HEK293T (cell line): ENCODE measurements at regions not wholly inside any gene's neighbourhood (a gene's known extent, or its start where the extent isn't known, plus 50 kb on each side); places are given as distances from the start of the nearest gene placed in this dataset.
"Not testable (repeated sequence)": the region's sequence is repeated elsewhere in the genome, so short reads cannot be mapped to it uniquely, and the experiment has no call there.

Experiments
- CTCF ChIA-PET: fragments of 350-600 bp; formaldehyde crosslinking; extraction: SDS; loops from one replicate; lab custom pipeline; 2021; ENCODE audit warnings: antibody characterized with exemption, inconsistent platforms; lab: Yijun Ruan, JAX
- POLR2A ChIA-PET: fragments of 350-600 bp; formaldehyde crosslinking; extraction: SDS; loops from one replicate; lab custom pipeline; 2020; ENCODE audit warnings: antibody characterized with exemption, inconsistent platforms; lab: Yijun Ruan, JAX
- DNase-seq: peaks from one replicate; pipeline ENCODE4 v3.0.0; 2012; ENCODE audit warnings: mixed read lengths; ENCODE audit errors: extremely low spot score
- ARNT ChIP-seq: fragments of 450-650 bp; IDR thresholded peaks from 2 replicates; pipeline ENCODE4 v1.6.1; 2017; ENCODE audit warnings: mild to moderate bottlenecking
- BHLHE40 ChIP-seq: fragments of 450-650 bp; IDR thresholded peaks from 2 replicates; pipeline ENCODE4 v1.6.1; 2016; ENCODE audit warnings: mild to moderate bottlenecking, moderate library complexity, borderline replicate concordance
- CTBP1 ChIP-seq: fragments of 450-650 bp; IDR thresholded peaks from 2 replicates; pipeline ENCODE4 v1.6.1; 2016; ENCODE audit warnings: borderline replicate concordance
- ELF4 ChIP-seq: fragments of 450-650 bp; IDR thresholded peaks from 2 replicates; pipeline ENCODE4 v1.6.1; 2017; ENCODE audit warnings: antibody characterized with exemption
- FOXA1 ChIP-seq: fragments of 450-650 bp; IDR thresholded peaks from 2 replicates; pipeline ENCODE4 v1.6.1; 2016; ENCODE audit warnings: mild to moderate bottlenecking
- FOXK2 ChIP-seq: fragments of 450-650 bp; IDR thresholded peaks from 2 replicates; pipeline ENCODE4 v1.6.1; 2016; ENCODE audit warnings: mild to moderate bottlenecking
- FOXM1 ChIP-seq: fragments of 450-650 bp; IDR thresholded peaks from 2 replicates; pipeline ENCODE4 v1.6.1; 2017; ENCODE audit warnings: mild to moderate bottlenecking, borderline replicate concordance
- HDGF ChIP-seq: fragments of 450-650 bp; IDR thresholded peaks from 2 replicates; pipeline ENCODE4 v1.6.1; 2017; ENCODE audit warnings: antibody characterized with exemption, borderline replicate concordance
- L3MBTL2 ChIP-seq: fragments of 450-650 bp; conservative IDR thresholded peaks from 2 replicates; pipeline ENCODE4 v1.6.1; 2016; ENCODE audit warnings: mild to moderate bottlenecking
- LEF1 ChIP-seq: fragments of 450-650 bp; IDR thresholded peaks from 2 replicates; pipeline ENCODE4 v1.6.1; 2017; ENCODE audit warnings: mild to moderate bottlenecking, borderline replicate concordance
- NFRKB ChIP-seq: fragments of 450-650 bp; IDR thresholded peaks from 2 replicates; pipeline ENCODE4 v1.6.1; 2016; ENCODE audit warnings: mild to moderate bottlenecking, moderate library complexity
- SP1 ChIP-seq: fragments of 450-650 bp; IDR thresholded peaks from 2 replicates; pipeline ENCODE4 v1.6.1; 2017
- SUZ12 ChIP-seq: fragments of 450-650 bp; IDR thresholded peaks from 2 replicates; pipeline ENCODE4 v1.6.1; 2016; ENCODE audit warnings: mild to moderate bottlenecking
- TARDBP ChIP-seq: fragments of 450-650 bp; IDR thresholded peaks from 2 replicates; pipeline ENCODE4 v1.6.1; 2016
- ZNF384 ChIP-seq: fragments of 450-650 bp; IDR thresholded peaks from 2 replicates; pipeline ENCODE4 v1.6.1; 2016
- TF ChIP-seq, protein P1 (sequence below): fragments of 450-650 bp; IDR thresholded peaks from 2 replicates; pipeline ENCODE4 v1.6.1; 2016

DNA sequence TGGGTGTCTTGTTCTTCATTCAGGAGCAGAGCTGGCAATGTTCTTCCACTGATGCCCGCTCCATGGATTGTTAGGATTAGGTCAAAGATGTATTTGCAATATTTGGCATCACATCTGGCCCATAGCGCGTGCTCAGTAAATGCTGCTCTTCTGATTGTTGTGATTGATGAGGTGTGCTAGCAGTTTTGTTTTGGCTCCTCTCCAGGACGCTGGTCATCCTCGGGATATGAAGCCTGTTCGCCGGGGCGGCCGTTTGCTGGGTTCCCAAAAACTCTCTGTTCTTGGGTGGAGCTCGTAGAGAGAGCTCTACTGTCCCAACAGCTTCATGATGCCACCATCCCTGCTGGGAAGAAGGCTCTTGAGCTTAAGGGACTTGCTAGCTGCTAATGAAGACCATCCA is 96.9 kb downstream of the XRCC2 start:
- ChIA-PET POLR2A (no interaction called here), CTCF (no interaction called here)
- TF ChIP-seq LEF1 (no peak), ARNT (no peak), TARDBP (no peak), SUZ12 (no peak), NFRKB (no peak), HDGF (no peak), CTBP1 (no peak), BHLHE40 (no peak), SP1 (no peak), FOXA1 (no peak), L3MBTL2 (no peak), ZNF384 (no peak), ELF4 (no peak), FOXK2 (no peak), FOXM1 (no peak)
- TF ChIP-seq, protein P1, sequence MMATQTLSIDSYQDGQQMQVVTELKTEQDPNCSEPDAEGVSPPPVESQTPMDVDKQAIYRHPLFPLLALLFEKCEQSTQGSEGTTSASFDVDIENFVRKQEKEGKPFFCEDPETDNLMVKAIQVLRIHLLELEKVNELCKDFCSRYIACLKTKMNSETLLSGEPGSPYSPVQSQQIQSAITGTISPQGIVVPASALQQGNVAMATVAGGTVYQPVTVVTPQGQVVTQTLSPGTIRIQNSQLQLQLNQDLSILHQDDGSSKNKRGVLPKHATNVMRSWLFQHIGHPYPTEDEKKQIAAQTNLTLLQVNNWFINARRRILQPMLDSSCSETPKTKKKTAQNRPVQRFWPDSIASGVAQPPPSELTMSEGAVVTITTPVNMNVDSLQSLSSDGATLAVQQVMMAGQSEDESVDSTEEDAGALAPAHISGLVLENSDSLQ: no peak
- DNase-seq: no peak

DNA sequence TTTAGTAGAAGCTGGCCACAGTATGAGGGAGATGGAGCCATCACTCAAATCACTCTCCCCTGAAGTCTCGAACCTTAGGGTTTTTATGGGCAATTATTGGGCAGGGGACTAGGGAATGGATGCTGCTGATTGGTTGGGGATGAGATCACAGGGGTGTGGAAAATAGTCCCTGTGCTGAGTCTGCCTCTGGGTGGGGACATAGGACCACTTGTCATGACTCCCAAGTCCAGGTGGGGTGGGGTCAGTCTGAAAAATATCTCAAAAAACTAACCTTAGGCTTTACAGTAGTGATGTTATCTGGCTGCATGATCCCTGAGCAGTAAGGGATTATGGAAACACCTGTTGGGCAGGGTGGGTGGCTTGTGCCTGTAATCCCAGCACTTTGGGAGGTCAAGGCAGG is 98.6 kb downstream of the XRCC2 start:
- ChIA-PET POLR2A (no interaction called here), CTCF (no interaction called here)
- DNase-seq: no peak
- no peak for TF ChIP-seq ELF4
- no peak for TF ChIP-seq SUZ12
- TF ChIP-seq ZNF384: no peak
- no peak for TF ChIP-seq CTBP1
- TF ChIP-seq NFRKB: no peak
- TF ChIP-seq BHLHE40: no peak
- no peak for TF ChIP-seq L3MBTL2
- no peak for TF ChIP-seq ARNT
- TF ChIP-seq SP1: no peak
- TF ChIP-seq, protein P1: no peak
- no peak for TF ChIP-seq LEF1
- no peak for TF ChIP-seq FOXK2
- no peak for TF ChIP-seq HDGF

DNA sequence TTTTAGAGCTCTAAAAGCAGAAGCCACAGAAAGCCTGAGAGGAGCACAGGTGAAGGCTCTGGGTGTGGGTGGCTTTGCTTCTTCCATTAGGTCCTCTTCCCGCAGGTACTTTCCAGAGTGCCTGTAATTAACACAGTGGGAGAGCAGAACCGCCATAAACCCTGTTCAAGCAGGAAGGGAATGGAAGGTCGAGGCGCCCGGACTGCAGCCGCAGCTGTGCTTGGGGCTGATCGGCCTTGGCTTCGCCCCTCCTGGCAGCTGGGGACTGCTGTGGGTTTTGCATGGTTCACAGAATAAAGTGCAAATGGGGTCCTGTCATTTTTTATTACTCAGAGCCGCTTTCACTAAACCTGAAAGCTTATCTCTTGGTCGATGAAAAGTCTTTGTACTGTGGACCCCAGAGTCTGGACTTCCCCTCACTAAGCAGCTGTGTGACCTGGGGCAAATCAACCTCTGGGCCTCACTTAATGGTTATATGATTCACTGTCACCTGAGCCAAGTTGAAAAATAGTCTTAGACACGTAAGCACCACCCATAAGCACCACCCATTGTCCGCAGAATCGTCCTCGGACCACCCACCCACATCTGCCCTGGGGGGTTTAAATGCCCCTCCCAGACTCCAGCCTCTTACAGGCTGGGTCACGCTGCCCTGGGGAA is 100.9 kb downstream of the XRCC2 start:
- CTCF ChIA-PET: no interaction called here
- no peak for DNase-seq
- POLR2A ChIA-PET: no interaction called here
- TF ChIP-seq FOXA1 (no peak), FOXK2 (no peak), L3MBTL2 (no peak)

DNA sequence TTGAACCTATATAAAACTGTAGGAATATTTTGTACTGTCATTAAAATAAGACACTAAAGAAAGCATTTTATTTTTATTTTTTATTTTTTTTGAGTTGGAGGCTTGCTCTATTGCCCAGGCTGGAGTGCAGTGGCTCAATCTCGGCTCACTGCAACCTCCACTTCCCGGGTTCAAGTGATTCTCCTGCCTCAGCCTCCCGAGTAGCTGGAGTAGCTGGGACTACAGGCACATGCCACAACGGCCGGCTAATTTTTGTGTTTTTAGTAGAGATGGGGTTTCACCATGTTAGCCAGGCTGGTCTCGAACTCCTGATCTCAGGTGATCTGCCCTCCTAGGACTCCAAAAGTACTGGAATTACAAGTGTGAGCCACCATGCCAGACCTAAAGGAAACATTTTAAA is 102.8 kb downstream of the XRCC2 start:
- POLR2A ChIA-PET, DNase-seq, CTCF ChIA-PET: not testable (repeated sequence)

DNA sequence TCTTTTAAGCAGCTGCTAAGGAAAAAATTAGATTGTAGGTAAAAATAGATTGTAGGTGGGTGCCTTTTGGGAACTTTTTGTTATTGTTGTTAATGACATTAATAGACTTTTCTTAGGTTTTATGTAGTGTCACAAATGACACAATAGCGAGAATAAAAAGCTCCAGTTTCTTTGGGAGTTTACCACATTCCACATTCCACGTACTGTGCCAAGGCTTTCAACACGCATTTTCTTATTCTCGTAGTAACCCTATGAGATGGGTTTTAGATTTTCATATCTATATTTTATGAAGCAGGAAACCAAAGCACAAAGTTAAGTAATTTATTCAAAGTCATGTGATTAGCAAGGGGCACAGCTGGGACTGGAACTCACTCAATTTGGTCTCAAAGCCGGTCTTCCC is 103.8 kb downstream of the XRCC2 start:
- no peak for TF ChIP-seq FOXM1
- TF ChIP-seq HDGF: no peak
- no peak for TF ChIP-seq ZNF384
- no peak for TF ChIP-seq BHLHE40
- TF ChIP-seq SP1: no peak
- no peak for TF ChIP-seq L3MBTL2
- TF ChIP-seq ELF4: no peak
- TF ChIP-seq LEF1: no peak
- TF ChIP-seq ARNT: no peak
- TF ChIP-seq FOXK2: no peak
- no peak for TF ChIP-seq NFRKB
- ChIA-PET CTCF (no interaction called here), POLR2A (no interaction called here)
- no peak for DNase-seq

DNA sequence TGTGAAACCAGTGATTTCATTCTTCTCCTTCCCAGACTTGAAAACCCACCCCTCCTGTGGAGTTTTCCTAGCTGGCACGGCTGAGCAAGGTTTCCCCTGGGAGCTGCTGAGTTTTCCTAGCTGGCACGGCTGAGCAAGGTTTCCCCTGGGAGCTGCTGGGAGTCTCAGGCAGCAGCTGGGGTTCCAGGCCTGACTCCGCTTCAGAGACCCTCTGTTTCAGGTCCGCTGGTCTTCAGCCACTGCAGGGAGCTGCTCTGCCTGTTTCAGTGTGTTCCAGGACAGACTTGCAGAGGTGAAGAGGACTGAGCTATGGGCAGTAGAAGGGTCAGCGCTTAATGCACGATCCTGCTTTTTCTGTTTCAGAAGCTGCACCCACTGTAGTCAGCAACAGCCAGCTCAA is 104.9 kb downstream of the XRCC2 start:
- ChIA-PET CTCF (no interaction called here), POLR2A (no interaction called here)
- TF ChIP-seq CTBP1: no peak
- no peak for TF ChIP-seq FOXM1
- no peak for TF ChIP-seq L3MBTL2
- TF ChIP-seq SUZ12: no peak
- TF ChIP-seq HDGF: no peak
- TF ChIP-seq ELF4: no peak

DNA sequence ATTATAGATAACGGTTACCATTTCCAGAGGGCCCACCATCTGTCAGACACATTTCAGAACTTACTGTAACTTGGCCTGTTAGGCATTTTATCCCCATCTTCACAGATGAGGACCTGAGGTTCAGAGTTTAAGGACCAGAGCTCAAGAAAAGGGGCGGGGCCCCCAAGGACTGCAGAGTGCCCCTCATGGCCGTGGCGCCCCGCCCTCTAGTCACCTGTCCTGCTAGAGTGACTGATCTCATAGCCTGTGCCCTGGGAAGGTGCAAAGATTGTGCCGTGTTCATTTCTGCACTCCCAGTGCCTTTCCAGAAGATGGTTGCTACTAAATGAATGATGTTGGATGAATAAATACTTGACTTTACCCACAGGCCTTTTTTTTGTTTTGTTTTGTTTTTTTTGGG is 107.0 kb downstream of the XRCC2 start:
- TF ChIP-seq ZNF384: no peak
- no peak for TF ChIP-seq NFRKB
- no peak for TF ChIP-seq FOXK2
- no peak for TF ChIP-seq BHLHE40
- TF ChIP-seq LEF1: no peak
- no peak for TF ChIP-seq CTBP1
- POLR2A ChIA-PET: no interaction called here
- DNase-seq: no peak
- CTCF ChIA-PET: no interaction called here

More for the DNA sequence above, 104.9 kb downstream of the XRCC2 start:
- no peak for DNase-seq

DNA sequence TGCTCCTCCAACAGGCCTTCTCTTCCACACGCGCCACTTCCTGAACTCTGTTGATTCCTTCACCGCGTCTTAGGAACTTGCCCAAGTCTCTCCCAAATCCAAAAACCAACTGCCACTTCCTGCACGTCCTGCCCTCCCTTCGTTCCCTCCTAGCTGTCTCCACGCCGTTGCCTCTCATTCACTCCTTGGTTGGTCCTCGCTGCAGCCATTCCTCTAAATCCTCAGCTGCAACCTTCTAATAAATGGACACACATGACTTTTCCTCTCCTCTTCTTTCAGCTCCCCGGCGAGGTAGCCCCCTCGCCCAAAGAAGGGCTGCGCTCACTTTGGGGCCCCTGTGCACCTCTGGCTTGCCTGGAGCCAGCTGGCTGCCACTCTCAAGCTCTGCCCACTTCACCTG is 110.2 kb downstream of the XRCC2 start:
- ChIA-PET CTCF (no interaction called here), POLR2A (no interaction called here)
- TF ChIP-seq SUZ12: no peak
- no peak for TF ChIP-seq BHLHE40
- no peak for TF ChIP-seq L3MBTL2
- no peak for TF ChIP-seq FOXK2
- TF ChIP-seq, protein P1: no peak
- TF ChIP-seq FOXM1: no peak
- TF ChIP-seq HDGF: no peak
- TF ChIP-seq LEF1: no peak
- no peak for TF ChIP-seq FOXA1
- no peak for TF ChIP-seq ZNF384
- no peak for TF ChIP-seq ARNT
- TF ChIP-seq CTBP1: no peak
- no peak for TF ChIP-seq SP1
- no peak for TF ChIP-seq ELF4
- no peak for TF ChIP-seq TARDBP
- no peak for TF ChIP-seq NFRKB
- no peak for DNase-seq
